VCaP (cell line): ENCODE measurements at regions not wholly inside any gene's neighbourhood (a gene's known extent, or its start where the extent isn't known, plus 50 kb on each side); places are given as distances from the start of the nearest gene placed in this dataset.
"Not testable (repeated sequence)": the region's sequence is repeated elsewhere in the genome, so short reads cannot be mapped to it uniquely, and the experiment has no call there.

ENCODE experiments used
- H3K27ac ChIP-seq: fragments of 450-650 bp; 2 replicates; pipeline ENCODE4 v1.5.1; 2017
- CTCF ChIP-seq: fragments of 450-650 bp; conservative IDR thresholded peaks from 2 replicates; pipeline ENCODE4 v1.5.1; 2017; ENCODE audit warnings: mild to moderate bottlenecking, moderate library complexity

GRCh38 chr11:81286550-81286949 lies 1447.1 kb downstream of the FAM181B start:
- no peak overlapping the region for H3K27ac ChIP-seq
- TF ChIP-seq CTCF = no peak

GRCh38 chr11:81280228-81280627 lies 1453.4 kb downstream of the FAM181B start:
- H3K27ac ChIP-seq = not testable (repeated sequence)

GRCh38 chr11:81278991-81279390 lies 1454.7 kb downstream of the FAM181B start:
- TF ChIP-seq CTCF = no peak

GRCh38 chr11:81270686-81271085 lies 1463.0 kb downstream of the FAM181B start:
- no peak for TF ChIP-seq CTCF

More at GRCh38 chr11:81278991-81279390, 1454.7 kb downstream of the FAM181B start:
- no peak overlapping the region for H3K27ac ChIP-seq

GRCh38 chr11:81267246-81267645 lies 1466.4 kb downstream of the FAM181B start:
- TF ChIP-seq CTCF = no peak
- no peak overlapping the region for H3K27ac ChIP-seq

More at GRCh38 chr11:81270686-81271085, 1463.0 kb downstream of the FAM181B start:
- no peak overlapping the region for H3K27ac ChIP-seq

- TF ChIP-seq CTCF = no peak
- no peak overlapping the region for H3K27ac ChIP-seq
Observed at GRCh38 chr11:81259471-81259870, 1474.2 kb downstream of the FAM181B start.

GRCh38 chr11:81255895-81256294 lies 1477.8 kb downstream of the FAM181B start:
- no peak for TF ChIP-seq CTCF

GRCh38 chr11:81253244-81253643 lies 1480.4 kb downstream of the FAM181B start:
- no peak for TF ChIP-seq CTCF
- no peak overlapping the region for H3K27ac ChIP-seq

More at GRCh38 chr11:81255895-81256294, 1477.8 kb downstream of the FAM181B start:
- no peak overlapping the region for H3K27ac ChIP-seq
